HepG2 (cell line): ENCODE measurements at regions not wholly inside any gene's neighbourhood (a gene's known extent, or its start where the extent isn't known, plus 50 kb on each side); places are given as distances from the start of the nearest gene placed in this dataset.

ENCODE experiments used
- ATAC-seq: fragments of 200-7000 bp; cut with Tn5 transposase; 3 replicates; pipeline ENCODE4 v1.9.1; 2020; ENCODE audit warnings: mild to moderate bottlenecking, moderate library complexity
- BruUV-seq: library from RNA; stranded (reverse); fragments of 400-500 nt; replicated peaks from 2 replicates; lab custom pipeline; 2021; lab: Mats Ljungman, UMichigan
- CTCF ChIA-PET: fragments of 300-600 bp; formaldehyde crosslinking; extraction: SDS; loops from one replicate; lab custom pipeline; 2021; ENCODE audit warnings: low total read pairs, inconsistent platforms, low intra/inter-chr PET ratio; lab: Yijun Ruan, JAX
- POLR2A ChIA-PET: fragments of 350-600 bp; sonication (Branson Sonifier 250); formaldehyde crosslinking; loops from one replicate; lab custom pipeline; 2020; ENCODE audit warnings: antibody characterized with exemption, inconsistent platforms; lab: Yijun Ruan, JAX
- DNase-seq: peaks from one replicate; pipeline ENCODE4 v3.0.0-alpha.2; 2015; ENCODE audit warnings: low spot score
- FAIRE-seq: peaks from 3 replicates; lab custom pipeline; 2011; peaks lifted over from hg19 to GRCh38; lab: Jason Lieb, UNC
- H2AFZ ChIP-seq: one replicate; pipeline ENCODE4 v1.6.1; 2011; ENCODE audit warnings: low read length, inconsistent platforms
- H3K27ac ChIP-seq: fragments of 300-600 bp; 3 replicates; pipeline ENCODE4 v1.8.0; 2011; ENCODE audit warnings: mixed run types, mild to moderate bottlenecking, mixed read lengths, low read length, inconsistent platforms; ENCODE audit not compliant: insufficient read depth; ENCODE audit errors: extremely low read length
- H3K27me3 ChIP-seq, 2 experiments: fragments of 200-600 bp in 1 of 2; 2 replicates in 1 of 2; 3 replicates in 1 of 2; pipeline versions ENCODE4 v1.6.0 to v1.8.0; 2011; ENCODE audit warnings: low read length in 2 of 2, mild to moderate bottlenecking in 2 of 2, moderate library complexity in 2 of 2, inconsistent platforms in 1 of 2; ENCODE audit not compliant: insufficient read depth in 2 of 2, control insufficient read depth in 1 of 2
- H3K36me3 ChIP-seq, 2 experiments: fragments of 200-600 bp in 1 of 2; replicated peaks in 1 of 2; 2 replicates in 1 of 2; 3 replicates in 1 of 2; pipeline versions ENCODE4 v1.5.1 to v1.8.0; 2011; ENCODE audit warnings: low read length in 2 of 2, inconsistent platforms in 1 of 2; ENCODE audit not compliant: insufficient read depth in 2 of 2, control insufficient read depth in 1 of 2
- H3K4me1 ChIP-seq: 2 replicates; pipeline ENCODE4 v1.5.1; 2012; ENCODE audit warnings: low read length, inconsistent platforms; ENCODE audit not compliant: insufficient read depth
- H3K4me2 ChIP-seq: 2 replicates; pipeline ENCODE4 v1.6.0; 2011; ENCODE audit warnings: low read depth, low read length, inconsistent platforms
- H3K4me3 ChIP-seq, 3 experiments: fragments of 200-600 bp in 1 of 3; sonication (generic), shearing (Covaris generic) in 1 of 3; replicated peaks in 1 of 3; 2 replicates each; pipeline ENCODE4 v1.5.1; 2011 to 2016; ENCODE audit warnings: low read length in 3 of 3, inconsistent platforms in 2 of 3, low read depth in 2 of 3, mild to moderate bottlenecking in 2 of 3, control low read depth in 1 of 3, mixed read lengths in 1 of 3; ENCODE audit not compliant: insufficient read depth in 1 of 3
- H3K79me2 ChIP-seq: one replicate; pipeline ENCODE4 v1.6.1; 2011; ENCODE audit warnings: low read length, inconsistent platforms; ENCODE audit not compliant: insufficient read depth
- H3K9ac ChIP-seq: 2 replicates; pipeline ENCODE4 v1.6.0; 2011; ENCODE audit warnings: mild to moderate bottlenecking, low read depth, low read length, inconsistent platforms; ENCODE audit not compliant: insufficient read depth
- H3K9me3 ChIP-seq: 2 replicates; pipeline ENCODE4 v1.5.1; 2012; ENCODE audit warnings: mild to moderate bottlenecking, low read length
- H4K20me1 ChIP-seq: 2 replicates; pipeline ENCODE4 v1.6.0; 2011; ENCODE audit warnings: inconsistent platforms, mild to moderate bottlenecking, low read length, moderate library complexity; ENCODE audit not compliant: insufficient read depth
- JUNB ChIP-seq: sonication (generic); formaldehyde crosslinking; IDR thresholded peaks from 2 replicates; pipeline ENCODE4 v1.8.0; 2022; ENCODE audit warnings: missing genetic modification reagents, mild to moderate bottlenecking, borderline replicate concordance
- MAFK ChIP-seq, 2 experiments: IDR thresholded peaks in 1 of 2; conservative IDR thresholded peaks in 1 of 2; 2 replicates each; pipeline ENCODE4 v1.6.1; 2011; ENCODE audit warnings: improper control_type of control experiment in 2 of 2, low read length in 2 of 2
- RFXANK ChIP-seq: IDR thresholded peaks from 2 replicates; pipeline ENCODE4 v1.6.1; 2016
- ZBTB1 ChIP-seq: sonication (generic); formaldehyde crosslinking; IDR thresholded peaks from 2 replicates; pipeline ENCODE4 v1.4.0; 2020; ENCODE audit warnings: missing genetic modification reagents, borderline replicate concordance
- ZIK1 ChIP-seq: sonication (generic); formaldehyde crosslinking; IDR thresholded peaks from 2 replicates; pipeline ENCODE4 v1.5.0; 2020; ENCODE audit warnings: mild to moderate bottlenecking, low read depth, missing genetic modification reagents, borderline replicate concordance
- WGBS: methylation state at CpG from one replicate; pipeline ENCODE4 v1.1.6; 2017; ENCODE audit warnings: low lambda C conversion rate; 5-methylcytosine and 5-hydroxymethylcytosine counted together
- in situ Hi-C: cut with HindIII; loops from 2 replicates; pipeline ENCODE4 v1.10.0; 2017; ENCODE audit warnings: low pct_unique_long_range_greater_than_20kb; ENCODE audit not compliant: extremely low pct_ligation_motif_present
- intact Hi-C: fragments of 100-400 bp; cut with micrococcal nuclease; formaldehyde crosslinking; loops from one replicate; pipeline ENCODE4 v1.10.0; 2022; ENCODE audit not compliant: unreplicated experiment
- TF ChIP-seq, protein P1 (sequence below): sonication (generic); formaldehyde crosslinking; IDR thresholded peaks from 2 replicates; pipeline ENCODE4 v1.5.1; 2020; ENCODE audit warnings: missing genetic modification reagents, mild to moderate bottlenecking, borderline replicate concordance
- TF ChIP-seq, protein P2 (sequence below): sonication (generic); formaldehyde crosslinking; IDR thresholded peaks from 2 replicates; pipeline ENCODE4 v1.4.0; 2020; ENCODE audit warnings: mild to moderate bottlenecking, missing genetic modification reagents

DNA sequence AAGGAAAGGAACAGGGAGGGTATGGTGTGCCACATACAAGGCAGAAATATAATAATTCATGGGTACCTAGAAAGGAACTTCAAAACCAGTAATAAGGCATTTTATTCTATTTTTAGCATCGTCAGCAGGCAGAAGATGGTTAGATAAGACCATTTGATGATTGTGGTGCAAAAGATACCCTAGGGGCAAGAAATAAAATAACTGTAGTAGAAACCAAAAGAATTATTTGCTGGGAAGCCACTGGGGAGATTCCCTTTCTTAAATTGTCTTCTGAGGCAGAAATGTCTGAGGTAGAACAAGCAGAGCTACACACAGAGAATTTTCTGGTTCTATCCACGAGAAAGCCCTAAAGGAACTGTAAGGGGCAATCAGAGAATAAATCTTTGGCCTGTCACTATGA is 64.3 kb upstream of the PCGF5 start:
- ATAC-seq: no peak
- Histone ChIP-seq H3K27ac (no peak overlapping the region), H3K79me2 (no peaks in the 10 kb centered on the region)
- no peak for DNase-seq
- CTCF ChIA-PET: no interaction called here
- WGBS: 62% methylated on average over 2 of the region's 2 CpGs
- TF ChIP-seq, protein P1, sequence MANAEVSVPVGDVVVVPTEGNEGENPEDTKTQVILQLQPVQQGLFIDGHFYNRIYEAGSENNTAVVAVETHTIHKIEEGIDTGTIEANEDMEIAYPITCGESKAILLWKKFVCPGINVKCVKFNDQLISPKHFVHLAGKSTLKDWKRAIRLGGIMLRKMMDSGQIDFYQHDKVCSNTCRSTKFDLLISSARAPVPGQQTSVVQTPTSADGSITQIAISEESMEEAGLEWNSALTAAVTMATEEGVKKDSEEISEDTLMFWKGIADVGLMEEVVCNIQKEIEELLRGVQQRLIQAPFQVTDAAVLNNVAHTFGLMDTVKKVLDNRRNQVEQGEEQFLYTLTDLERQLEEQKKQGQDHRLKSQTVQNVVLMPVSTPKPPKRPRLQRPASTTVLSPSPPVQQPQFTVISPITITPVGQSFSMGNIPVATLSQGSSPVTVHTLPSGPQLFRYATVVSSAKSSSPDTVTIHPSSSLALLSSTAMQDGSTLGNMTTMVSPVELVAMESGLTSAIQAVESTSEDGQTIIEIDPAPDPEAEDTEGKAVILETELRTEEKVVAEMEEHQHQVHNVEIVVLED (CRISPR knock-in tag): no peak
- TF ChIP-seq JUNB (CRISPR knock-in tag): no peak
- TF ChIP-seq, protein P2, sequence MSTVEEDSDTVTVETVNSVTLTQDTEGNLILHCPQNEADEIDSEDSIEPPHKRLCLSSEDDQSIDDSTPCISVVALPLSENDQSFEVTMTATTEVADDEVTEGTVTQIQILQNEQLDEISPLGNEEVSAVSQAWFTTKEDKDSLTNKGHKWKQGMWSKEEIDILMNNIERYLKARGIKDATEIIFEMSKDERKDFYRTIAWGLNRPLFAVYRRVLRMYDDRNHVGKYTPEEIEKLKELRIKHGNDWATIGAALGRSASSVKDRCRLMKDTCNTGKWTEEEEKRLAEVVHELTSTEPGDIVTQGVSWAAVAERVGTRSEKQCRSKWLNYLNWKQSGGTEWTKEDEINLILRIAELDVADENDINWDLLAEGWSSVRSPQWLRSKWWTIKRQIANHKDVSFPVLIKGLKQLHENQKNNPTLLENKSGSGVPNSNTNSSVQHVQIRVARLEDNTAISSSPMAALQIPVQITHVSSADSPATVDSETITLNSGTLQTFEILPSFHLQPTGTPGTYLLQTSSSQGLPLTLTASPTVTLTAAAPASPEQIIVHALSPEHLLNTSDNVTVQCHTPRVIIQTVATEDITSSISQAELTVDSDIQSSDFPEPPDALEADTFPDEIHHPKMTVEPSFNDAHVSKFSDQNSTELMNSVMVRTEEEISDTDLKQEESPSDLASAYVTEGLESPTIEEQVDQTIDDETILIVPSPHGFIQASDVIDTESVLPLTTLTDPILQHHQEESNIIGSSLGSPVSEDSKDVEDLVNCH (CRISPR knock-in tag): no peak
- TF ChIP-seq MAFK (conservative IDR thresholded peaks at IDR 0.05 in 1 of 2, IDR thresholded peaks at IDR 0.05 in 1 of 2; ENCODE audit: low read length in 2 of 2): 0 out of 4 replicates have a peak, but pooled peaks of 1 of the 2 experiments have one; percentile 9
- TF ChIP-seq RFXANK: no peak
- no peak for TF ChIP-seq ZIK1 (CRISPR knock-in tag)
- no peak for TF ChIP-seq ZBTB1 (CRISPR knock-in tag)
- TF ChIP-seq, all 625 proteins: peak for 1
- in situ Hi-C loops: no loop called here
- peaks cover 4% of the 10 kb centered on the region for H3K4me1 ChIP-seq
- intact Hi-C loops: no loop called here
- POLR2A ChIA-PET: no interaction called here
- H3K27me3 ChIP-seq: no peaks in the 10 kb centered on the region
- H3K4me2 ChIP-seq: no peak overlapping the region
- FAIRE-seq: no peak
- H3K4me3 ChIP-seq: no peak overlapping the region
- no peak overlapping the region for H2AFZ ChIP-seq
- no peaks in the 10 kb centered on the region for H3K9me3 ChIP-seq
- no peaks in the 10 kb centered on the region for H4K20me1 ChIP-seq
- no peak overlapping the region for H3K9ac ChIP-seq
- H3K36me3 ChIP-seq: no peaks in the 10 kb centered on the region
- no TSS peak for BruUV-seq
